Smooth muscle cell (in vitro differentiated cells): ENCODE measurements at regions not wholly inside any gene's neighbourhood (a gene's known extent, or its start where the extent isn't known, plus 50 kb on each side); places are given as distances from the start of the nearest gene placed in this dataset. TPM values are rescaled to one million over a fixed set of nuclear protein-coding genes. Genes with fewer than 3 reads are reported as not detected.
A peak's percentile ranks its signal among the peaks of the same experiment; 100 is the strongest.

Experiments used
- DNase-seq: peaks from one replicate; lab custom pipeline; 2025; ENCODE audit not compliant: unreplicated experiment; lab: John Stamatoyannopoulos, UW
- H2AFZ ChIP-seq: fragments of 200-600 bp; sonication (generic); 2 replicates; pipeline ENCODE4 v1.6.0; 2016; ENCODE audit warnings: antibody characterized with exemption, low read depth, mild to moderate bottlenecking
- H3F3A ChIP-seq: fragments of 200-600 bp; sonication (generic); 2 replicates; pipeline ENCODE4 v1.6.0; 2017; ENCODE audit warnings: antibody characterized with exemption, low read depth
- H3K27ac ChIP-seq: fragments of 200-600 bp; sonication (generic); 2 replicates; pipeline ENCODE4 v1.5.1; 2016; ENCODE audit warnings: low read depth, mild to moderate bottlenecking
- H3K27me3 ChIP-seq: fragments of 200-600 bp; sonication (generic); 2 replicates; pipeline ENCODE4 v1.6.1; 2016; ENCODE audit warnings: low read depth, mild to moderate bottlenecking
- H3K36me3 ChIP-seq: fragments of 200-600 bp; sonication (generic); 2 replicates; pipeline ENCODE4 v1.5.1; 2016; ENCODE audit warnings: low read depth
- H3K4me1 ChIP-seq: fragments of 200-600 bp; sonication (generic); 2 replicates; pipeline ENCODE4 v1.5.1; 2016; ENCODE audit warnings: low read depth
- H3K4me2 ChIP-seq: fragments of 200-600 bp; sonication (generic); 2 replicates; pipeline ENCODE4 v1.6.0; 2016; ENCODE audit warnings: mild to moderate bottlenecking
- H3K4me3 ChIP-seq: fragments of 200-600 bp; sonication (generic); 2 replicates; pipeline ENCODE4 v1.5.1; 2016; ENCODE audit warnings: mild to moderate bottlenecking
- H3K79me2 ChIP-seq: fragments of 200-600 bp; sonication (generic); 2 replicates; pipeline ENCODE4 v1.6.0; 2016; ENCODE audit warnings: low read depth, mild to moderate bottlenecking
- H3K9ac ChIP-seq: fragments of 200-600 bp; sonication (generic); 2 replicates; pipeline ENCODE4 v1.6.0; 2016; ENCODE audit warnings: low read depth
- H3K9me3 ChIP-seq: fragments of 200-600 bp; sonication (generic); replicated peaks from 2 replicates; pipeline ENCODE4 v1.5.1; 2016; ENCODE audit warnings: low read depth
- H4K20me1 ChIP-seq: fragments of 200-600 bp; sonication (generic); 2 replicates; pipeline ENCODE4 v1.6.0; 2016; ENCODE audit warnings: low read depth
- CTCF ChIP-seq: fragments of 200-600 bp; sonication (generic); IDR thresholded peaks from 2 replicates; pipeline ENCODE4 v1.5.1; 2017; ENCODE audit warnings: borderline replicate concordance, mild to moderate bottlenecking, antibody characterized with exemption; ENCODE audit not compliant: insufficient read depth, poor library complexity, severe bottlenecking
- WGBS: methylation state at CpG from one replicate; pipeline ENCODE4 v1.1.7; 2016; ENCODE audit warnings: low lambda C conversion rate; 5-methylcytosine and 5-hydroxymethylcytosine counted together
- small RNA-seq: library from RNA; depleted of rRNA; stranded (forward); fragments of <200 nt; gene quantifications from one replicate; pipeline ENCODE3, GENCODE V24; 2014

DNA sequence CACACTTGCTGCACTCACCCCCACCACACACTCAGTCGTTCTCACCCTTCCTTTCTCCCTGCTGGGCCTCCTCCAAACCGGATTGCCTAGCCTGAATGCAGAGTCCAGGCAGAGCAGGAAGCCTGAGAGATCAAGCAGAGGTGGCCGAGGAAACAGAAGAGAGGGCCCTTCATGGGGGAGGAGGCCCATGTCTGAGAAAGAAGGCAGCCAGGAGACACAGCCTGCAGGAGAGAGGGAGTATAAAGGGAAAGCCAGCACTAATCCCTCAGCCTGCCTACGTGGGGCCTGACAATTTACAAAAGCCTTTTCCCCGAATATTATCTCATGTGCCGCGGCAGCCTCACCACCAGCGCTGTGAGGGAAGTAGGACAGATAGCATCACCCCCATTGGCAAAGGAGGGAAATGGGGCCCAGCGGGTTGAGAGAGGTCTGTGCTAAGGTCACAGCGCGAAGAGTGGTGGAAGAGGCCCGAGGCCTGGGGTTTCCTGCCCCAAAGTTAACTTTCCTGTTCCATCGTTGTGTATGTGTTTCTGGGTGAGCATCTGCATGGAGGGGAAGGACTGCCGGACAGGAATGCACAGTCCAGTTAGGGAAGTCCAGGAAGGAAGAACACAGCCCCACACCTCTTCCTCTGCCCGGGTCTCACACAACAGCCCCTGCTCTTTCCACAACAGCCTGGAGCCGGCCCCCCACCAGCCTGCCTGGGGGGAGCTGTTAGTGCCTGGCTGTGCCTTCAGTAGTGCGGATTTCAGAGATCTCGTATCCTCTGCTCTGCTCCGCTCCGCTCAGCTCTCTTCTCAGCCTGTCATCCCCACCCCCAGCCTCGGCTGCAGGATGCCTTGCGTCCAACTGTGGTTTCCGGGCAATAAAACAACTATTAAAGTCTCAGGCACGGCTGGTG lies 50.9 kb upstream of the BCOR start:
- Histone ChIP-seq H3K9me3 (no peaks in the 10 kb centered on the region), H3K4me3 (peak overlapping the region; percentile 12), H2AFZ (peak overlapping the region; percentile 71), H3K79me2 (no peaks in the 10 kb centered on the region), H3K4me2 (peak overlapping the region; percentile 93), H3K36me3 (no peaks in the 10 kb centered on the region), H3K9ac (no peak overlapping the region), H4K20me1 (peaks cover 7% of the 10 kb centered on the region), H3F3A (peaks cover 10% of the 10 kb centered on the region), H3K27ac (peak overlapping the region; percentile 49), H3K27me3 (peaks cover 60% of the 10 kb centered on the region), H3K4me1 (peaks cover 49% of the 10 kb centered on the region)
- 6% methylated on average over 24 of the region's 24 CpGs for WGBS
- TF ChIP-seq CTCF = no peak
- peak; percentile 36 for DNase-seq

DNA sequence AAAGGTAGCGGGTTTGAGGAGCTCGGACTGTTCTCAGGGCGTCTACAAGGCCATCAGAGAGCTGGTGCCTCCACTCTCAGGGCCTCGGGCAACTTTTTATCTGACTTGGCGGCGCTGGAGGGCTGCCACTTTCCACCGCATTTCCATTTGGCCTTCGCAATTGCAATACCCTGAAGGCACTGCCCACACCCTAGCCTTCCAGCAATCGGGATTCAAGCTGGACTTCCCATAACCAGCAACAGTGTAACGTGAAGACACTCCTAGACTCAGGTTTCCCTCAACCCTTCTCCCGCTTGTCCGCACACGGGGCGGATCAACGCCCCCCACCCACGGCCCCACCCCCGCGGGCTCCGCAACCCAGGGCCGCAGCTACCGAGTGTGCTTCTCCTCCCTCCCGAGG lies 50.2 kb upstream of the BCOR start:
- H3K27ac ChIP-seq = peak overlapping the region; percentile 49
- peaks cover 67% of the 10 kb centered on the region for H3K27me3 ChIP-seq
- H2AFZ ChIP-seq = no peak overlapping the region
- H3K36me3 ChIP-seq = no peaks in the 10 kb centered on the region
- peaks cover 46% of the 10 kb centered on the region for H3K4me1 ChIP-seq
- 16% methylated on average over 22 of the region's 22 CpGs for WGBS
- H3F3A ChIP-seq = peaks cover 10% of the 10 kb centered on the region
- H3K9ac ChIP-seq = no peak overlapping the region
- no peaks in the 10 kb centered on the region for H3K9me3 ChIP-seq
- H3K4me2 ChIP-seq = peak overlapping the region; percentile 93
- TF ChIP-seq CTCF = no peak
- peaks cover 7% of the 10 kb centered on the region for H4K20me1 ChIP-seq
- H3K4me3 ChIP-seq = no peak overlapping the region
- no peaks in the 10 kb centered on the region for H3K79me2 ChIP-seq
- no peak for DNase-seq

Small RNAs in the stretch of these regions (small RNA-seq; reads per million reads assigned to genes)
- gene RF00019 = not detected
